GM18507 (cell line): ENCODE measurements at regions not wholly inside any gene's neighbourhood (a gene's known extent, or its start where the extent isn't known, plus 50 kb on each side); places are given as distances from the start of the nearest gene placed in this dataset.
A peak's percentile ranks its signal among the peaks of the same experiment; 100 is the strongest.

Source experiments
- DNase-seq: peaks from one replicate; pipeline ENCODE4 v3.0.0; 2011; ENCODE audit warnings: low read depth; ENCODE audit not compliant: insufficient read length; ENCODE audit errors: extremely low spot score
- FAIRE-seq: peaks from 2 replicates; lab custom pipeline; 2011; peaks lifted over from hg19 to GRCh38; lab: Jason Lieb, UNC

- FAIRE-seq (no peak), DNase-seq (no peak)
Measured at GRCh38 chr3:178450476-178450875, 85.8 kb upstream of the KCNMB2 start.

- DNase-seq (no peak), FAIRE-seq (no peak)
Measured at GRCh38 chr3:178451799-178452198, 84.4 kb upstream of the KCNMB2 start.

GRCh38 chr3:178454726-178455125, 81.5 kb upstream of the KCNMB2 start:
- DNase-seq = no peak
- no peak for FAIRE-seq

GRCh38 chr3:178455226-178455625, 81.0 kb upstream of the KCNMB2 start:
- DNase-seq (no peak), FAIRE-seq (no peak)

GRCh38 chr3:178455946-178456345, 80.3 kb upstream of the KCNMB2 start:
- FAIRE-seq = no peak
- no peak for DNase-seq

GRCh38 chr3:178456621-178457285, 79.5 kb upstream of the KCNMB2 start:
- DNase-seq (no peak), FAIRE-seq (peak; percentile 58)

GRCh38 chr3:178457511-178457910, 78.7 kb upstream of the KCNMB2 start:
- FAIRE-seq (no peak), DNase-seq (no peak)

- DNase-seq (no peak), FAIRE-seq (no peak)
Measured at GRCh38 chr3:178458313-178459037, 77.8 kb upstream of the KCNMB2 start.

- DNase-seq (no peak), FAIRE-seq (no peak)
Measured at GRCh38 chr3:178459038-178459410, 77.2 kb upstream of the KCNMB2 start.

GRCh38 chr3:178465260-178466180, 70.7 kb upstream of the KCNMB2 start:
- FAIRE-seq = no peak

GRCh38 chr3:178472941-178473340, 63.3 kb upstream of the KCNMB2 start:
- DNase-seq (no peak), FAIRE-seq (no peak)

More at GRCh38 chr3:178465260-178466180, 70.7 kb upstream of the KCNMB2 start:
- DNase-seq = no peak

GRCh38 chr3:178474526-178474925, 61.7 kb upstream of the KCNMB2 start:
- no peak for DNase-seq
- FAIRE-seq = no peak

- no peak for FAIRE-seq
- no peak for DNase-seq
Measured at GRCh38 chr3:178475062-178475461, 61.2 kb upstream of the KCNMB2 start.

- DNase-seq (no peak), FAIRE-seq (no peak)
Measured at GRCh38 chr3:178476886-178477285, 59.4 kb upstream of the KCNMB2 start.

- FAIRE-seq (no peak), DNase-seq (no peak)
Measured at GRCh38 chr3:178479446-178479845, 56.8 kb upstream of the KCNMB2 start.

- DNase-seq (no peak), FAIRE-seq (no peak)
Measured at GRCh38 chr3:178479860-178480259, 56.4 kb upstream of the KCNMB2 start.

GRCh38 chr3:178480274-178480673, 56.0 kb upstream of the KCNMB2 start:
- peak; percentile 9 for FAIRE-seq
- no peak for DNase-seq

- peak; percentile 90 for FAIRE-seq
- peak; percentile 42 for DNase-seq
Measured at GRCh38 chr3:178480795-178481194, 55.4 kb upstream of the KCNMB2 start.

GRCh38 chr3:178482981-178483380, 53.3 kb upstream of the KCNMB2 start:
- DNase-seq (no peak), FAIRE-seq (no peak)

- no peak for FAIRE-seq
Measured at GRCh38 chr3:178483704-178484103, 52.5 kb upstream of the KCNMB2 start.

More at GRCh38 chr3:178483704-178484103, 52.5 kb upstream of the KCNMB2 start:
- no peak for DNase-seq
